GM12878 (cell line): ENCODE measurements at regions not wholly inside any gene's neighbourhood (a gene's known extent, or its start where the extent isn't known, plus 50 kb on each side); places are given as distances from the start of the nearest gene placed in this dataset.

Experiments
- BRCA1 ChIP-seq: IDR thresholded peaks from 2 replicates; pipeline ENCODE4 v1.6.1; 2011; ENCODE audit warnings: low read depth, low read length, improper control_type of control experiment
- EGR1 ChIP-seq, 2 experiments: IDR thresholded peaks; 1 replicate in 1 of 2; 2 replicates in 1 of 2; pipeline ENCODE4 v1.6.1; 2011 to 2012; ENCODE audit warnings: low read depth in 2 of 2, low read length in 2 of 2, borderline replicate concordance in 1 of 2, mild to moderate bottlenecking in 1 of 2, moderate library complexity in 1 of 2
- HCFC1 ChIP-seq: fragments of 150-350 bp; IDR thresholded peaks from 2 replicates; pipeline ENCODE4 v1.6.1; 2014; ENCODE audit warnings: low read length
- RB1 ChIP-seq: fragments of 450-650 bp; formaldehyde crosslinking; IDR thresholded peaks from 2 replicates; pipeline ENCODE4 v1.6.1; 2017; ENCODE audit warnings: mild to moderate bottlenecking, borderline replicate concordance
- REST ChIP-seq: IDR thresholded peaks from 2 replicates; pipeline ENCODE4 v1.6.1; 2012; ENCODE audit warnings: mild to moderate bottlenecking, low read depth, low read length
- SMAD1 ChIP-seq: fragments of 450-650 bp; IDR thresholded peaks from 2 replicates; pipeline ENCODE4 v1.6.1; 2018; ENCODE audit warnings: mild to moderate bottlenecking, low read depth; ENCODE audit not compliant: partially characterized antibody
- TARDBP ChIP-seq: IDR thresholded peaks from 2 replicates; pipeline ENCODE4 v1.6.1; 2016; ENCODE audit warnings: borderline replicate concordance
- TF ChIP-seq, protein P1 (sequence below): fragments of 450-650 bp; formaldehyde crosslinking; IDR thresholded peaks from 2 replicates; pipeline ENCODE4 v1.4.0; 2020; ENCODE audit warnings: mild to moderate bottlenecking, moderate library complexity

- no peak for TF ChIP-seq BRCA1
- no peak for TF ChIP-seq TARDBP
- no peak for TF ChIP-seq REST
- no peak for TF ChIP-seq SMAD1
- no peak for TF ChIP-seq EGR1 (IDR thresholded peaks at IDR 0.05; ENCODE audit: borderline replicate concordance in 1 of 2, low read depth in 2 of 2, low read length in 2 of 2)
- TF ChIP-seq, protein P1, sequence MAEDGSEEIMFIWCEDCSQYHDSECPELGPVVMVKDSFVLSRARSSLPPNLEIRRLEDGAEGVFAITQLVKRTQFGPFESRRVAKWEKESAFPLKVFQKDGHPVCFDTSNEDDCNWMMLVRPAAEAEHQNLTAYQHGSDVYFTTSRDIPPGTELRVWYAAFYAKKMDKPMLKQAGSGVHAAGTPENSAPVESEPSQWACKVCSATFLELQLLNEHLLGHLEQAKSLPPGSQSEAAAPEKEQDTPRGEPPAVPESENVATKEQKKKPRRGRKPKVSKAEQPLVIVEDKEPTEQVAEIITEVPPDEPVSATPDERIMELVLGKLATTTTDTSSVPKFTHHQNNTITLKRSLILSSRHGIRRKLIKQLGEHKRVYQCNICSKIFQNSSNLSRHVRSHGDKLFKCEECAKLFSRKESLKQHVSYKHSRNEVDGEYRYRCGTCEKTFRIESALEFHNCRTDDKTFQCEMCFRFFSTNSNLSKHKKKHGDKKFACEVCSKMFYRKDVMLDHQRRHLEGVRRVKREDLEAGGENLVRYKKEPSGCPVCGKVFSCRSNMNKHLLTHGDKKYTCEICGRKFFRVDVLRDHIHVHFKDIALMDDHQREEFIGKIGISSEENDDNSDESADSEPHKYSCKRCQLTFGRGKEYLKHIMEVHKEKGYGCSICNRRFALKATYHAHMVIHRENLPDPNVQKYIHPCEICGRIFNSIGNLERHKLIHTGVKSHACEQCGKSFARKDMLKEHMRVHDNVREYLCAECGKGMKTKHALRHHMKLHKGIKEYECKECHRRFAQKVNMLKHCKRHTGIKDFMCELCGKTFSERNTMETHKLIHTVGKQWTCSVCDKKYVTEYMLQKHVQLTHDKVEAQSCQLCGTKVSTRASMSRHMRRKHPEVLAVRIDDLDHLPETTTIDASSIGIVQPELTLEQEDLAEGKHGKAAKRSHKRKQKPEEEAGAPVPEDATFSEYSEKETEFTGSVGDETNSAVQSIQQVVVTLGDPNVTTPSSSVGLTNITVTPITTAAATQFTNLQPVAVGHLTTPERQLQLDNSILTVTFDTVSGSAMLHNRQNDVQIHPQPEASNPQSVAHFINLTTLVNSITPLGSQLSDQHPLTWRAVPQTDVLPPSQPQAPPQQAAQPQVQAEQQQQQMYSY (CRISPR knock-in tag) = no peak
- no peak for TF ChIP-seq RB1
- TF ChIP-seq HCFC1 = no peak
These were observed 177.1 kb downstream of the IRS1 start (continued) for GRCh38 chr2:226622484-226622883.
